Mucosa of descending colon (tissue), 3 donors: ENCODE measurements at regions not wholly inside any gene's neighbourhood (a gene's known extent, or its start where the extent isn't known, plus 50 kb on each side); places are given as distances from the start of the nearest gene placed in this dataset.
A peak's percentile ranks its signal among the peaks of the same experiment; 100 is the strongest.

Experiments used
- ATAC-seq: fragments of 200-7000 bp; cut with Tn5 transposase; one replicate; pipeline ENCODE4 v1.9.1; 2020; ENCODE audit warnings: mild to moderate bottlenecking, moderate library complexity
- DNase-seq, 3 donors: peaks; one replicate each; pipeline ENCODE4 v3.0.0-alpha.2; 2020
- H3K36me3 ChIP-seq: fragments of 200-600 bp; one replicate; pipeline ENCODE4 v1.8.0; 2021; ENCODE audit warnings: low read depth, mild to moderate bottlenecking
- H3K4me1 ChIP-seq: fragments of 200-600 bp; one replicate; pipeline ENCODE4 v1.8.0; 2021; ENCODE audit warnings: low read depth, mild to moderate bottlenecking
- H3K4me3 ChIP-seq: fragments of 200-600 bp; one replicate; pipeline ENCODE4 v1.8.0; 2021; ENCODE audit warnings: mild to moderate bottlenecking
- H3K9me3 ChIP-seq: fragments of 200-600 bp; one replicate; pipeline ENCODE4 v1.8.0; 2021; ENCODE audit warnings: mild to moderate bottlenecking
- CTCF ChIP-seq: fragments of 200-600 bp; IDR thresholded peaks from one replicate; pipeline ENCODE4 v1.8.0; 2022; ENCODE audit warnings: antibody characterized with exemption, mild to moderate bottlenecking
- intact Hi-C, 2 donors: fragments of 100-400 bp; cut with DNase I in 1 of 2; cut with micrococcal nuclease in 1 of 2; formaldehyde crosslinking; loops; one replicate each; pipeline versions ENCODE4 v1.11.0 to v1.11.1; 2022; cut with DNase I, micrococcal nuclease
- donor health status: DM: no; HTN: no; CAD: no; lungs with moderate emphysema.
- donor health status: DM: no; HTN: no; CAD: no.
- donor health status: DM: no; HTN: yes; CAD: no.

- DNase-seq = no peak
- H3K4me1 ChIP-seq = peaks cover 13% of the 10 kb centered on the region
- TF ChIP-seq CTCF = no peak
- H3K36me3 ChIP-seq = no peaks in the 10 kb centered on the region
- intact Hi-C loops = no loop called here
- H3K9me3 ChIP-seq = no peaks in the 10 kb centered on the region
- H3K4me3 ChIP-seq = no peak overlapping the region
- ATAC-seq = no peak
Measured at GRCh38 chr10:110413049-110413783, 84.5 kb upstream of the DUSP5 start.

- H3K4me1 ChIP-seq = peaks cover 13% of the 10 kb centered on the region
- TF ChIP-seq CTCF = no peak
- H3K36me3 ChIP-seq = no peaks in the 10 kb centered on the region
- H3K9me3 ChIP-seq = no peaks in the 10 kb centered on the region
- ATAC-seq = no peak
- intact Hi-C loops = no loop called here
- no peak overlapping the region for H3K4me3 ChIP-seq
- DNase-seq = no peak
Measured at GRCh38 chr10:110413903-110414547, 83.7 kb upstream of the DUSP5 start.

GRCh38 chr10:110414548-110415309, 83.0 kb upstream of the DUSP5 start:
- no peak overlapping the region for H3K4me3 ChIP-seq
- peak; percentile 60 to 81 (median 65) for DNase-seq
- peaks cover 13% of the 10 kb centered on the region for H3K4me1 ChIP-seq
- TF ChIP-seq CTCF = no peak
- H3K9me3 ChIP-seq = no peaks in the 10 kb centered on the region
- peak; percentile 61 for ATAC-seq
- no peaks in the 10 kb centered on the region for H3K36me3 ChIP-seq
- intact Hi-C loops = no loop called here

GRCh38 chr10:110415809-110416208, 81.9 kb upstream of the DUSP5 start:
- ATAC-seq = peak; percentile 14
- intact Hi-C loops = no loop called here
- H3K4me1 ChIP-seq = peaks cover 13% of the 10 kb centered on the region
- no peak for DNase-seq
- H3K9me3 ChIP-seq = no peaks in the 10 kb centered on the region
- H3K36me3 ChIP-seq = no peaks in the 10 kb centered on the region
- no peak for TF ChIP-seq CTCF
- H3K4me3 ChIP-seq = no peak overlapping the region

GRCh38 chr10:110416776-110417711, 80.7 kb upstream of the DUSP5 start:
- H3K36me3 ChIP-seq = no peaks in the 10 kb centered on the region
- peak; percentile 88 for ATAC-seq
- peak; percentile 63 to 80 (median 75) for DNase-seq
- intact Hi-C loops = no loop called here
- TF ChIP-seq CTCF = no peak
- H3K4me1 ChIP-seq = peaks cover 13% of the 10 kb centered on the region
- no peak overlapping the region for H3K4me3 ChIP-seq
- H3K9me3 ChIP-seq = no peaks in the 10 kb centered on the region
